Progenitor cell of endocrine pancreas (in vitro differentiated cells): ENCODE measurements at regions not wholly inside any gene's neighbourhood (a gene's known extent, or its start where the extent isn't known, plus 50 kb on each side); places are given as distances from the start of the nearest gene placed in this dataset.

Experiments
- DNase-seq: peaks from one replicate; pipeline ENCODE4 v3.0.0; 2021; ENCODE audit warnings: low spot score; ENCODE audit not compliant: unreplicated experiment
- H3K27ac Mint-ChIP-seq: 2 replicates; pipeline ENCODE4 v1.8.0; 2021; ENCODE audit warnings: mild to moderate bottlenecking, moderate library complexity, mixed read lengths
- H3K27me3 Mint-ChIP-seq: 2 replicates; pipeline ENCODE4 v1.8.0; 2021; ENCODE audit warnings: mixed read lengths
- H3K36me3 Mint-ChIP-seq: 2 replicates; pipeline ENCODE4 v1.8.0; 2022; ENCODE audit warnings: mixed read lengths; ENCODE audit not compliant: insufficient read depth
- H3K4me1 Mint-ChIP-seq: 2 replicates; pipeline ENCODE4 v1.8.0; 2021; ENCODE audit warnings: low read depth, mixed read lengths
- H3K4me3 Mint-ChIP-seq: 2 replicates; pipeline ENCODE4 v1.8.0; 2021; ENCODE audit warnings: low read depth, mild to moderate bottlenecking, moderate library complexity, mixed read lengths
- H3K9me3 Mint-ChIP-seq: 2 replicates; pipeline ENCODE4 v1.8.0; 2021; ENCODE audit warnings: low read depth, mixed read lengths
- TF ChIP-seq, protein P1 (sequence below): fragments of 200-600 bp; sonication (generic); IDR thresholded peaks from one replicate; pipeline ENCODE4 v1.5.0; 2021; ENCODE audit warnings: antibody characterized with exemption, mild to moderate bottlenecking; ENCODE audit not compliant: unreplicated experiment

GRCh38 chr2:15845737-15846405, 94.5 kb upstream of the MYCN start:
- Mint-ChIP-seq H3K4me3 (no peak overlapping the region), H3K27me3 (peaks cover 33% of the 10 kb centered on the region), H3K36me3 (no peaks in the 10 kb centered on the region), H3K4me1 (peaks cover 8% of the 10 kb centered on the region), H3K27ac (no peak overlapping the region), H3K9me3 (peaks cover 4% of the 10 kb centered on the region)
- TF ChIP-seq, protein P1, sequence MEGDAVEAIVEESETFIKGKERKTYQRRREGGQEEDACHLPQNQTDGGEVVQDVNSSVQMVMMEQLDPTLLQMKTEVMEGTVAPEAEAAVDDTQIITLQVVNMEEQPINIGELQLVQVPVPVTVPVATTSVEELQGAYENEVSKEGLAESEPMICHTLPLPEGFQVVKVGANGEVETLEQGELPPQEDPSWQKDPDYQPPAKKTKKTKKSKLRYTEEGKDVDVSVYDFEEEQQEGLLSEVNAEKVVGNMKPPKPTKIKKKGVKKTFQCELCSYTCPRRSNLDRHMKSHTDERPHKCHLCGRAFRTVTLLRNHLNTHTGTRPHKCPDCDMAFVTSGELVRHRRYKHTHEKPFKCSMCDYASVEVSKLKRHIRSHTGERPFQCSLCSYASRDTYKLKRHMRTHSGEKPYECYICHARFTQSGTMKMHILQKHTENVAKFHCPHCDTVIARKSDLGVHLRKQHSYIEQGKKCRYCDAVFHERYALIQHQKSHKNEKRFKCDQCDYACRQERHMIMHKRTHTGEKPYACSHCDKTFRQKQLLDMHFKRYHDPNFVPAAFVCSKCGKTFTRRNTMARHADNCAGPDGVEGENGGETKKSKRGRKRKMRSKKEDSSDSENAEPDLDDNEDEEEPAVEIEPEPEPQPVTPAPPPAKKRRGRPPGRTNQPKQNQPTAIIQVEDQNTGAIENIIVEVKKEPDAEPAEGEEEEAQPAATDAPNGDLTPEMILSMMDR, result no peak
- no peak for DNase-seq

DNA sequence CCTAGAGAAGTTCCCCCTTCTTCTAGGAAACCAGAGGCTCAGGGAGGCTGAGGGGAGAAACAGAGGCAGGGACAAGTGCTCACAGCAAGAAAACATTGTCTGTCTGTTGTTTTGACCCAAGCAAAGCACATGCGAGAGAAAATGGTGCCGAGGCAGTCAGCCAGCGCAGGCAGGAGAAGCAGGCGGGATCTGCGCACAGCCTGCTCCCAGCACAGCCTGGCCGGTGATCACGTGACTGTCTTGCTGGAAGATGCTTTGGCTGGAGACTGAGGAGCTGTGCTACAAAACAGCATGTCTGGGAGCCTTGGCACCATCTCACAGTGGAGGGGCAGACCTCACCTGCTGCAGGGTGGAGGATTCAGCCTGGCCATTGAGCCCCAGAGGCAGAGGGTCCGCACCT, 93.7 kb upstream of the MYCN start:
- peaks cover 27% of the 10 kb centered on the region for H3K27me3 Mint-ChIP-seq
- no peak overlapping the region for H3K27ac Mint-ChIP-seq
- no peaks in the 10 kb centered on the region for H3K36me3 Mint-ChIP-seq

GRCh38 chr2:15850534-15850933, 89.8 kb upstream of the MYCN start:
- no peak for DNase-seq
- Mint-ChIP-seq H3K36me3 (peaks cover 1% of the 10 kb centered on the region), H3K9me3 (peaks cover 8% of the 10 kb centered on the region), H3K4me3 (no peak overlapping the region), H3K4me1 (no peaks in the 10 kb centered on the region), H3K27me3 (peaks cover 13% of the 10 kb centered on the region), H3K27ac (no peak overlapping the region)
- TF ChIP-seq, protein P1, result no peak

More for the DNA sequence above, 93.7 kb upstream of the MYCN start:
- Mint-ChIP-seq H3K9me3 (peaks cover 4% of the 10 kb centered on the region), H3K4me1 (peaks cover 8% of the 10 kb centered on the region), H3K4me3 (no peak overlapping the region)
- TF ChIP-seq, protein P1, result no peak
- DNase-seq, result no peak

- DNase-seq, result no peak
- no peak overlapping the region for H3K27ac Mint-ChIP-seq
- peaks cover 9% of the 10 kb centered on the region for H3K9me3 Mint-ChIP-seq
- TF ChIP-seq, protein P1, result no peak
- peaks cover 13% of the 10 kb centered on the region for H3K27me3 Mint-ChIP-seq
- H3K4me3 Mint-ChIP-seq, result no peak overlapping the region
- H3K36me3 Mint-ChIP-seq, result peaks cover 1% of the 10 kb centered on the region
- no peaks in the 10 kb centered on the region for H3K4me1 Mint-ChIP-seq
These were observed 89.2 kb upstream of the MYCN start for GRCh38 chr2:15851076-15851693.

DNA sequence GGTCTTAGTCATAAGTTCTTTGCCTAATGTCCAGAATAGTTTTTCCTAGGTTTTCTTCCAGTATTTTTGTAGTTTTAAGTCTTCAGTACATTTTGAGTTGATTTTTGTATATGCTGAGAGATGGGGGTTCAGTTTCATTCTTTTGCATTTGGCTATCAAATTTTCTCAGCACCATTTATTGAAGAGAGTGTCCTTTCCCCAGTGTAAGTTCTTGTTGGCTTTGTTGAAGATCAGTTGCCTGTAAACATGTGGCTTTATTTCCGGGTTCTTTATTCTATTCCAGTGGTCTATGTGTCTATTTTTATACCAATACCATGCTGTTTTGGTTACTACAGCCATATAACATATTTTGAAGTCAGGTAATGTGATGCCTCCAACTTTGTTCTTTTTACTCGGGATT, 87.5 kb upstream of the MYCN start:
- peaks cover 13% of the 10 kb centered on the region for H3K27me3 Mint-ChIP-seq
- H3K9me3 Mint-ChIP-seq, result peaks cover 12% of the 10 kb centered on the region
- TF ChIP-seq, protein P1, result no peak

More for the DNA sequence above, 87.5 kb upstream of the MYCN start:
- Mint-ChIP-seq H3K4me3 (no peak overlapping the region), H3K27ac (no peak overlapping the region), H3K4me1 (no peaks in the 10 kb centered on the region), H3K36me3 (peaks cover 1% of the 10 kb centered on the region)
- DNase-seq, result no peak
